ENCODE measurements at regions not wholly inside any gene's neighbourhood (a gene's known extent, or its start where the extent isn't known, plus 50 kb on each side); places are given as distances from the start of the nearest gene placed in this dataset.

GRCh38 chr10:16156681-16157080 is 280.1 kb upstream of the PTER start:
- TF ChIP-seq CTCF (IDR thresholded peaks at IDR 0.05; ENCODE audit: low read depth, low read length) (no peak), EZH2phosphoT487 (IDR thresholded peaks at IDR 0.05; ENCODE audit: low read depth) (no peak)

All from OCI-LY3 (cell line).